Small intestine (tissue), 7 donors: ENCODE measurements at regions not wholly inside any gene's neighbourhood (a gene's known extent, or its start where the extent isn't known, plus 50 kb on each side); places are given as distances from the start of the nearest gene placed in this dataset.

Experiments
- DNase-seq, 2 donors: peaks; one replicate each; pipeline versions ENCODE4 v3.0.0 to v3.0.0-alpha.2; 2013
- FAIRE-seq: peaks from 2 replicates; lab custom pipeline; 2012; peaks lifted over from hg19 to GRCh38; lab: Jason Lieb, UNC
- H3K27ac ChIP-seq, 3 donors: one replicate each; pipeline ENCODE4 v1.5.1; 2013; ENCODE audit warnings: low read length in 2 of 3, mild to moderate bottlenecking in 2 of 3, control low read depth in 1 of 3, inconsistent platforms in 1 of 3, low read depth in 1 of 3, moderate library complexity in 1 of 3
- H3K27me3 ChIP-seq, 3 donors: one replicate each; pipeline ENCODE4 v1.6.1; 2013; ENCODE audit warnings: low read length in 3 of 3, inconsistent platforms in 1 of 3; ENCODE audit not compliant: control insufficient read depth in 3 of 3, insufficient read depth in 3 of 3
- H3K36me3 ChIP-seq, 3 donors: one replicate each; pipeline ENCODE4 v1.6.1; 2013; ENCODE audit warnings: low read length in 3 of 3, inconsistent platforms in 1 of 3, low read depth in 1 of 3, mild to moderate bottlenecking in 1 of 3, moderate library complexity in 1 of 3; ENCODE audit not compliant: control insufficient read depth in 3 of 3, insufficient read depth in 2 of 3
- H3K4me1 ChIP-seq, 3 donors: one replicate each; pipeline ENCODE4 v1.6.1; 2013; ENCODE audit warnings: low read length in 2 of 3, inconsistent platforms in 1 of 3, low read depth in 1 of 3, mild to moderate bottlenecking in 1 of 3, moderate library complexity in 1 of 3; ENCODE audit not compliant: control insufficient read depth in 3 of 3, insufficient read depth in 2 of 3
- H3K4me3 ChIP-seq, 3 donors: one replicate each; pipeline ENCODE4 v1.5.1; 2013; ENCODE audit warnings: low read length in 3 of 3, control low read depth in 1 of 3, inconsistent platforms in 1 of 3, low read depth in 1 of 3, mild to moderate bottlenecking in 1 of 3, moderate library complexity in 1 of 3
- H3K9me3 ChIP-seq, 2 donors: one replicate each; pipeline ENCODE4 v1.6.1; 2013; ENCODE audit warnings: low read depth in 1 of 2, low read length in 1 of 2; ENCODE audit not compliant: control insufficient read depth in 2 of 2, insufficient read depth in 1 of 2
- WGBS, 3 donors: extraction: QIAGEN DNeasy Blood & Tissue Kit; methylation state at CpG; one replicate each; pipeline ENCODE4 v1.1.7; 2013; 5-methylcytosine and 5-hydroxymethylcytosine counted together
- donor health status: healthy with polysubstance abuse.
- donor health status: control.
- donor health status: control.
- donor health status: Bipolar disorder and iron deficiency.
- donor health status: healthy.

DNA sequence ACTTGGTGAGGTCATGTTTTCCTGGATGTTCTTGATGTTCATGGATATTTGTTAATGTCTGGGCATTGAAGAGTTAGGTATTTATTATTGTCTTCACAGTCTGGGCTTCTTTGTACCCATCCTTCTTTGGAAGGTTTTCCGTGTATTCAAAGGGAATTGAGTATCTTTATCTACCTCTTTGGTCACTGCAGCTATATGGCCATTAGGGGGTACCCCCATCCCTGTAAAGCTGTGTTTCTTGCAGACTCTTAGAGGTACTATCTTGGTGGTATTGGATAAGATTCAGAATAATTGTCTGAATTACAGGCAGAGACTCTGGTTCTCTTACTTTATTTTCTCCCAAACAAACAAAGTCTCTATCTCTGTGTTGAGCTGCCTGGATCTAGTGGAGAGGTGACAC lies 401.6 kb upstream of the FSIP2 start:
- DNase-seq (no peak), FAIRE-seq (no peak)
- no peaks in the 10 kb centered on the region for H3K9me3 ChIP-seq
- H3K4me3 ChIP-seq: no peak overlapping the region
- WGBS, 3 donors: 58 to 69% (median 66%) methylated on average over 1 of the region's 1 CpG
- no peaks in the 10 kb centered on the region for H3K36me3 ChIP-seq
- no peaks in the 10 kb centered on the region for H3K27me3 ChIP-seq
- H3K27ac ChIP-seq: no peak overlapping the region
- H3K4me1 ChIP-seq: no peaks in the 10 kb centered on the region

DNA sequence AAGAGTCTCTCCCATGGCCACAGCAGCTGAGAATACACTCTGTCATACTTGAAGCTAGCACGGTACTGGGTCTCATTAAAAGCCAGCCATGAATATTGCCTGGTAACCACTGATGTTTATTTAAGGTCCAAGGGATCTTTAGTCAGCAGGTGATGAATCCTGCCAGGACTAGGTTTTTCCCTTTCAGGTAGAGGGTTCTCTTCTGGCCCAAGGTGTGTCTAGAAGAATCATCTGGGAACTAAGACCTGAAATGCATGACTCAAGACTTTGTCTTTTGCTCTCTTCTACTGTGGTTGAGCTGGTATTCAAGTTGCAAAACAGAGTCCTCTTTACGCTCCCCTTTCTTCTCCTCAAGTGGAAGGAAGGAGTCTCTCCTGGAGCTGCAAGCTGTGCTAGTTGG lies 400.5 kb upstream of the FSIP2 start:
- DNase-seq: no peak
- 81 to 92% (median 89%) methylated on average over 2 of the region's 2 CpGs for WGBS, 3 donors

DNA sequence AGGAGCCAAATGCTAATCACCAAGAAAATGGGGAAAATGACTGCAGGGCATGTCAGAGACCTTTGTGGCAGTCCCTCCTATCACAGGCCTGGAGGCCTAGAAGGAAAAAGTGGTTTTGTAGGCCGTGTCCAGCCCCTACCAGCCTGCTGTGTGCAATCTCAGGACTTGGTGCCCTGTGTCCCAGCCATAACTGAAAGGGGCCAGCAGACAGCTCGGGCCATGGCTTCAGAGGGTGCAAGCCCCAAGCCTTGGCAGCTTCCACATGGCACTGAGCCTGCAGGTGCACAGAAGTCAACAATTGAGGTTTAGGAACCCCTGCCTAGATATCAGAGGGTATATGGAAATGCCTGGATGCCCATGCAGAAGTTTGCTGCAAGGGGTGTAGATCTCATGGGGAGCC lies 391.2 kb upstream of the FSIP2 start:
- no peak overlapping the region for H3K4me3 ChIP-seq
- no peaks in the 10 kb centered on the region for H3K27me3 ChIP-seq
- H3K27ac ChIP-seq: no peak overlapping the region
- no peaks in the 10 kb centered on the region for H3K9me3 ChIP-seq
- FAIRE-seq: no peak
- DNase-seq: no peak
- no peaks in the 10 kb centered on the region for H3K4me1 ChIP-seq
- no peaks in the 10 kb centered on the region for H3K36me3 ChIP-seq
- WGBS, 3 donors: 31 to 73% (median 45%) methylated on average over 2 of the region's 2 CpGs

More for the DNA sequence above, 400.5 kb upstream of the FSIP2 start:
- H3K27ac ChIP-seq: no peak overlapping the region
- FAIRE-seq: no peak
- no peaks in the 10 kb centered on the region for H3K27me3 ChIP-seq
- H3K4me1 ChIP-seq: no peaks in the 10 kb centered on the region
- H3K36me3 ChIP-seq: no peaks in the 10 kb centered on the region
- H3K4me3 ChIP-seq: no peak overlapping the region
- H3K9me3 ChIP-seq: no peaks in the 10 kb centered on the region

DNA sequence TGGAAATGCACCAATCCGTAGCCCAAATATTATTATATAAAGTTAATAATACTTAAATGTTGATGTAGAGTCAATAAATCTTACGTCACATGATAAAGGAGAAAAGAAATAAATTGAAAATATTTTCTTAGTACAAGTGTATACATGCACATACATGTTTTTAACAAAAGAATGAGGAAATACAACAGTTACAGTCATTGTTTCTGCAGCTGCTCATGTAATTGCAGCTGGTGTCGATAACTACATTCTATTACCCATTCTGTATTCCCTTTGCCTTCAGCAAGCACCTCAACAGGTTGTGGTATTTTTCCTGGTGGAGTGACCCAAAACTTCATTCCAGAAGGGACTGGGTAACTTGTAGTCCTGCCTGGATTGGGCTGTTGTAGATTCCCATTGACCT lies 377.8 kb upstream of the FSIP2 start:
- Histone ChIP-seq H3K27me3 (no peaks in the 10 kb centered on the region), H3K4me1 (no peaks in the 10 kb centered on the region), H3K4me3 (no peak overlapping the region), H3K9me3 (peaks cover 0 to 11% of the 10 kb centered on the region in 2 donors), H3K27ac (no peak overlapping the region), H3K36me3 (no peaks in the 10 kb centered on the region)
- 82 to 90% (median 89%) methylated on average over 3 of the region's 3 CpGs for WGBS, 3 donors
- FAIRE-seq (no peak), DNase-seq (no peak)

DNA sequence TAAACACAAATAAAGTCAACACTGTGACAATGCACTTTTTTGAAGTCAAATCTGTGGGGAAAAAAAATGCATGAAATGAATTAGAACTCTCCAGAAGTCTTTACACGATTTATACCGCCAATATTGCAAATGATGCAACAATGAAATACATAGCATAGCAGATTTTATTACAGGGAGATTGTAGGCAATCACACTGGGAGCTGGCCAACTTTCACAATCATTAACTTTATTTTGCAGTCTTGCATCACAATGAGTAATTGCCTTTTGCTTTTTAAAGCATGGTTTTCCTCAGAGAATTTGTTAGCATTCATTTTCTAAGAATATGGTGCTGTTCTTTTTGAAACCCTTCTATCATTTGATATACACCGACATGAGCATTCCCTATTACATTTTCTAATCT lies 366.4 kb upstream of the FSIP2 start:
- 28 to 60% (median 33%) methylated on average over 3 of the region's 3 CpGs for WGBS, 3 donors
- no peaks in the 10 kb centered on the region for H3K36me3 ChIP-seq
- no peak overlapping the region for H3K27ac ChIP-seq
- no peaks in the 10 kb centered on the region for H3K27me3 ChIP-seq
- H3K4me1 ChIP-seq: no peaks in the 10 kb centered on the region
- no peaks in the 10 kb centered on the region for H3K9me3 ChIP-seq
- no peak overlapping the region for H3K4me3 ChIP-seq
- DNase-seq: peak; percentile 41 to 69
- no peak for FAIRE-seq

DNA sequence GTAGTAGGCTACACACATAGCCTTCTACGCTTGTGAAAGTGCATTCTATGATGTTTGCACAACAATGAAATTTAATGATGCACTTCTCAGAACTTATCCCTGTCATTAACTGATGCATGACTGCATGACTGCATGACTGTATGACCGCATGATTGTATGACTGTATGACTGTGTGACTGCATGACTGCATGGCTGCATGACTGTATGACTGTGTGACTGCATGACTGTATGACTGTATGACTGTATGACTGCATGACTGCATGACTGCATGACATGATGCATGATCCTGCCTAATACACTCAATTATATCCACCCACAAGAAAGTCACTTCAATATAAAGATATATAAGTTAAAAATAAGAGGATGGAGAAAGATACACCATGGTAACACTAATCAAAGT lies 365.4 kb upstream of the FSIP2 start:
- no peaks in the 10 kb centered on the region for H3K4me1 ChIP-seq
- FAIRE-seq (no peak), DNase-seq (no peak)
- WGBS, 3 donors: 88 to 90% (median 90%) methylated on average over 2 of the region's 2 CpGs
- H3K27me3 ChIP-seq: no peaks in the 10 kb centered on the region
- H3K4me3 ChIP-seq: no peak overlapping the region
- no peak overlapping the region for H3K27ac ChIP-seq
- no peaks in the 10 kb centered on the region for H3K36me3 ChIP-seq
- H3K9me3 ChIP-seq: no peaks in the 10 kb centered on the region

DNA sequence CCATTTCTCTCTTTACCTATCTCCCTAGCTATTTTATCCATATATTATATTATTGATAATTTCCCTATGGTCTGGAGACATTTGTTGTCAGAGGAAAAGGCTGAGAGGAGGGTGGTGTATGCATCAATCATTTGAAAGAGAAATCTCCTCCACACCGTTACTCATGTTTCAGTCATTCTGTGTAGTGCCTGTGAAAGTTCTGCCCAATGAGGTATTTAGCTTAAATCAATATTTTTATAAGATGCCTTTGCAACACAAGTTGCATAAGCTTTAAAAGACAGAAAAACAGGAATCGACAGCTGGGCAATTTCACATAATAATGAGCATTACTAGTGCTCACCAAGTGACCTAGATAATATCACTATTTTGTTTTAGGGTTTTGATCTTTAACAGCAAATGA lies 363.7 kb upstream of the FSIP2 start:
- H3K4me1 ChIP-seq: no peaks in the 10 kb centered on the region
- no peaks in the 10 kb centered on the region for H3K36me3 ChIP-seq
- FAIRE-seq (no peak), DNase-seq (no peak)
- no peak overlapping the region for H3K27ac ChIP-seq
- no peaks in the 10 kb centered on the region for H3K9me3 ChIP-seq
- H3K4me3 ChIP-seq: no peak overlapping the region
- 68 to 90% (median 72%) methylated on average over 2 of the region's 2 CpGs for WGBS, 3 donors
- H3K27me3 ChIP-seq: no peaks in the 10 kb centered on the region

DNA sequence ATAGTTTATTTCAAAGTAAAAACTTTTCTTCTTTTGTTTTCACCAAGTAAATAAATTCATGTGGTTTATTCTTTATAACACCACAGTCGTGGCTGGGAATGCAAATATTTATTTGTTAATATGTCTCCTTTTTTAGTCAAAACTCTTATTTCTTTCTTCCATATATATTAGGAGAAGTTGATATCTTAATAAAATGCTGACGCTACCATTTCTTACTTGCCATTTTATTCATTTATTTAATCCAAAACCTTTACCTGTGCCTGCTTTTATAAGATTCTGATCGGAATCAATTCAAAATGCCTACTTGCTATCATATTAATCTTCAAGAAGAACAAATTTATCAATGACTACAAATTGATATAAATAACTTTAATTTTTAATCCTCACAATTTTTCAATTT lies 362.9 kb upstream of the FSIP2 start:
- WGBS, 3 donors: 76 to 79% (median 77%) methylated on average over 3 of the region's 3 CpGs
- H3K9me3 ChIP-seq: no peaks in the 10 kb centered on the region
- DNase-seq (no peak), FAIRE-seq (no peak)
- no peaks in the 10 kb centered on the region for H3K27me3 ChIP-seq
- no peaks in the 10 kb centered on the region for H3K36me3 ChIP-seq
- H3K4me3 ChIP-seq: no peak overlapping the region
- no peaks in the 10 kb centered on the region for H3K4me1 ChIP-seq
- no peak overlapping the region for H3K27ac ChIP-seq

DNA sequence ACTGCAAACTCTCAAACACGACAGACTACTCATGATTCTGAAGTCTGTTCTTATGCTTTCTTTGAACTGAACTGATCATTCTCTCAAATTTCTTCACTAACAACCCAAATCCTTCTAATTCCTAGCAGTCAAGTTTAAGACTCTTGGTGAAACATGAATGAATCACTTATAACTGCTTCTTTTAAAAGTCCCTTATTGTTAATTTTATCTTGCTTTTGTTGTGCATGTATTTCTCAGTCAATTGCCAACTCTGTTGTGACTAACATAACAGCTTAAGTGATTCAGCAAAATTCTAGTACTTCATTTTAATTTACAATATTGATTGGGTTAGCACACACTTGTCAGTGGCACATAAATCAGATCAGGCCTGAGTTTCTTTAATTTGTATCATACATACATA lies 357.0 kb upstream of the FSIP2 start:
- Histone ChIP-seq H3K27me3 (no peaks in the 10 kb centered on the region), H3K4me1 (no peaks in the 10 kb centered on the region), H3K9me3 (no peaks in the 10 kb centered on the region), H3K36me3 (no peaks in the 10 kb centered on the region), H3K4me3 (no peak overlapping the region), H3K27ac (no peak overlapping the region)
- WGBS, 3 donors: 52 to 76% (median 53%) methylated on average over 1 of the region's 1 CpG
- no peak for DNase-seq
- FAIRE-seq: no peak
